B cell (primary cell): ENCODE measurements at regions not wholly inside any gene's neighbourhood (a gene's known extent, or its start where the extent isn't known, plus 50 kb on each side); places are given as distances from the start of the nearest gene placed in this dataset.

Source experiments
- ATAC-seq: fragments of 200-7000 bp; cut with Tn5 transposase; one replicate; pipeline ENCODE4 v1.10.0; 2021; ENCODE audit warnings: low read depth, mild to moderate bottlenecking, moderate number of reproducible peaks, moderate library complexity
- CTCF ChIA-PET: fragments of 350-600 bp; sonication (Branson Sonifier 250); formaldehyde crosslinking; loops from one replicate; lab custom pipeline; 2021; ENCODE audit warnings: antibody characterized with exemption, inconsistent platforms; lab: Charles Lee
- POLR2A ChIA-PET: fragments of 350-600 bp; sonication (Branson Sonifier 250); formaldehyde crosslinking; loops from one replicate; lab custom pipeline; 2021; ENCODE audit warnings: antibody characterized with exemption; lab: Charles Lee
- DNase-seq: peaks from one replicate; pipeline ENCODE4 v3.0.0; 2013
- H2AFZ ChIP-seq: 2 replicates; pipeline ENCODE4 v1.6.1; 2012; ENCODE audit warnings: mild to moderate bottlenecking, low read depth, low read length; ENCODE audit not compliant: insufficient read depth, poor library complexity, severe bottlenecking
- H3K27ac ChIP-seq, 2 donors: 1 replicate in 1 of 2; 2 replicates in 1 of 2; pipeline ENCODE4 v1.5.1; 2012 to 2013; ENCODE audit warnings: low read length in 2 of 2, mild to moderate bottlenecking in 2 of 2, moderate library complexity in 1 of 2
- H3K27me3 ChIP-seq, 4 experiments: fragments of 200-600 bp in 1 of 4; sonication (generic) in 1 of 4; replicated peaks in 1 of 4; 1 replicate in 2 of 4; 2 replicates in 2 of 4; pipeline versions ENCODE4 v1.6.1 to v1.7.0; 2013 to 2016; ENCODE audit warnings: low read length in 3 of 4, mild to moderate bottlenecking in 2 of 4, mixed read lengths in 1 of 4, moderate library complexity in 1 of 4; ENCODE audit not compliant: insufficient read depth in 4 of 4, control insufficient read depth in 3 of 4; ENCODE audit errors: control extremely low read depth in 1 of 4
- H3K36me3 ChIP-seq, 2 experiments: replicated peaks in 1 of 2; 1 replicate in 1 of 2; 2 replicates in 1 of 2; pipeline versions ENCODE4 v1.6.1 to v1.7.1; 2013; ENCODE audit warnings: low read length in 1 of 2; ENCODE audit not compliant: insufficient read depth in 2 of 2, control insufficient read depth in 1 of 2; ENCODE audit errors: control extremely low read depth in 1 of 2, extremely low read depth in 1 of 2
- H3K4me1 ChIP-seq, 2 donors: fragments of 200-600 bp in 1 of 2; sonication (generic) in 1 of 2; 1 replicate in 1 of 2; 2 replicates in 1 of 2; pipeline versions ENCODE4 v1.5.1 to v1.6.1; 2013 to 2017; ENCODE audit warnings: low read length in 2 of 2; ENCODE audit not compliant: control insufficient read depth in 2 of 2, insufficient read depth in 2 of 2
- H3K4me2 ChIP-seq: replicated peaks from 2 replicates; pipeline ENCODE3; 2012; ENCODE audit warnings: mild to moderate bottlenecking, low read depth, low read length; ENCODE audit not compliant: poor library complexity, severe bottlenecking
- H3K4me3 ChIP-seq, 5 experiments: fragments of 200-600 bp in 1 of 5; sonication (generic) in 1 of 5; 1 replicate in 3 of 5; 2 replicates in 2 of 5; pipeline versions ENCODE4 v1.5.1 to v1.7.0; 2011 to 2016; ENCODE audit warnings: low read length in 4 of 5, mild to moderate bottlenecking in 4 of 5, low read depth in 2 of 5, control low read depth in 1 of 5, moderate library complexity in 1 of 5; ENCODE audit not compliant: insufficient read depth in 1 of 5; ENCODE audit errors: control extremely low read depth in 1 of 5, extremely low read depth in 1 of 5
- H3K79me2 ChIP-seq: fragments of 200-600 bp; sonication (generic); one replicate; pipeline ENCODE4 v1.6.0; 2016; ENCODE audit warnings: low read length; ENCODE audit not compliant: control insufficient read depth, insufficient read depth
- H3K9ac ChIP-seq: fragments of 200-600 bp; sonication (generic); 2 replicates; pipeline ENCODE4 v1.6.1; 2017; ENCODE audit warnings: mild to moderate bottlenecking, low read length, moderate library complexity
- H3K9me3 ChIP-seq, 3 donors: one replicate each; pipeline versions ENCODE4 v1.6.1 to v1.7.1; 2013; ENCODE audit warnings: low read length in 2 of 3; ENCODE audit not compliant: control insufficient read depth in 2 of 3, insufficient read depth in 1 of 3; ENCODE audit errors: control extremely low read depth in 1 of 3
- H4K20me1 ChIP-seq: 2 replicates; pipeline ENCODE4 v1.6.0; 2012; ENCODE audit warnings: mild to moderate bottlenecking, low read length; ENCODE audit not compliant: insufficient read depth, control insufficient read depth, poor library complexity, severe bottlenecking
- H3K27ac Mint-ChIP-seq: one replicate; pipeline ENCODE4 v1.8.0; 2021; ENCODE audit warnings: mixed read lengths
- H3K27me3 Mint-ChIP-seq: one replicate; pipeline ENCODE4 v1.8.0; 2021; ENCODE audit warnings: mixed read lengths
- H3K4me1 Mint-ChIP-seq: one replicate; pipeline ENCODE4 v1.8.0; 2021; ENCODE audit warnings: mixed read lengths
- H3K4me3 Mint-ChIP-seq: one replicate; pipeline ENCODE4 v1.8.0; 2021; ENCODE audit warnings: mixed read lengths
- H3K9me3 Mint-ChIP-seq: one replicate; pipeline ENCODE4 v1.8.0; 2022; ENCODE audit warnings: mixed read lengths; ENCODE audit not compliant: insufficient read depth
- EZH2 ChIP-seq: IDR thresholded peaks from 2 replicates; pipeline ENCODE4 v1.6.1; 2012; ENCODE audit warnings: borderline replicate concordance, low read depth, mild to moderate bottlenecking, moderate library complexity, low read length; ENCODE audit not compliant: insufficient read depth, poor library complexity, severe bottlenecking
- WGBS: methylation state at CpG from one replicate; pipeline ENCODE4 v1.1.5; 2013; ENCODE audit warnings: missing lambda C conversion rate; ENCODE audit not compliant: insufficient coverage; 5-methylcytosine and 5-hydroxymethylcytosine counted together
- intact Hi-C: fragments of 100-400 bp; cut with micrococcal nuclease; formaldehyde crosslinking; loops from one replicate; pipeline ENCODE4 v1.10.0; 2022
- TF ChIP-seq, protein P1 (sequence below): fragments of 200-600 bp; IDR thresholded peaks from one replicate; pipeline ENCODE4 v1.8.0; 2022; ENCODE audit warnings: antibody characterized with exemption, mild to moderate bottlenecking

- ChIA-PET CTCF (no interaction called here), POLR2A (no interaction called here)
- Mint-ChIP-seq H3K27ac (no peak overlapping the region), H3K27me3 (peaks cover 26% of the 10 kb centered on the region), H3K4me1 (no peaks in the 10 kb centered on the region), H3K9me3 (no peaks in the 10 kb centered on the region), H3K4me3 (no peak overlapping the region)
- ATAC-seq (no peak), DNase-seq (no peak)
- no peak overlapping the region for H3K4me2 ChIP-seq
- H3K4me1 ChIP-seq, result no peaks in the 10 kb centered on the region
- no peaks in the 10 kb centered on the region for H3K9me3 ChIP-seq
- no peak overlapping the region for H3K9ac ChIP-seq
- H3K27ac ChIP-seq, result no peak overlapping the region
- WGBS, result 92% methylated on average over 2 of the region's 2 CpGs
- H3K36me3 ChIP-seq, result no peaks in the 10 kb centered on the region
- no peak overlapping the region for H3K4me3 ChIP-seq
- intact Hi-C loops, result no loop called here
- TF ChIP-seq, protein P1, sequence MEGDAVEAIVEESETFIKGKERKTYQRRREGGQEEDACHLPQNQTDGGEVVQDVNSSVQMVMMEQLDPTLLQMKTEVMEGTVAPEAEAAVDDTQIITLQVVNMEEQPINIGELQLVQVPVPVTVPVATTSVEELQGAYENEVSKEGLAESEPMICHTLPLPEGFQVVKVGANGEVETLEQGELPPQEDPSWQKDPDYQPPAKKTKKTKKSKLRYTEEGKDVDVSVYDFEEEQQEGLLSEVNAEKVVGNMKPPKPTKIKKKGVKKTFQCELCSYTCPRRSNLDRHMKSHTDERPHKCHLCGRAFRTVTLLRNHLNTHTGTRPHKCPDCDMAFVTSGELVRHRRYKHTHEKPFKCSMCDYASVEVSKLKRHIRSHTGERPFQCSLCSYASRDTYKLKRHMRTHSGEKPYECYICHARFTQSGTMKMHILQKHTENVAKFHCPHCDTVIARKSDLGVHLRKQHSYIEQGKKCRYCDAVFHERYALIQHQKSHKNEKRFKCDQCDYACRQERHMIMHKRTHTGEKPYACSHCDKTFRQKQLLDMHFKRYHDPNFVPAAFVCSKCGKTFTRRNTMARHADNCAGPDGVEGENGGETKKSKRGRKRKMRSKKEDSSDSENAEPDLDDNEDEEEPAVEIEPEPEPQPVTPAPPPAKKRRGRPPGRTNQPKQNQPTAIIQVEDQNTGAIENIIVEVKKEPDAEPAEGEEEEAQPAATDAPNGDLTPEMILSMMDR, result no peak
- TF ChIP-seq EZH2, result no peak
- H3K79me2 ChIP-seq, result no peaks in the 10 kb centered on the region
- H2AFZ ChIP-seq, result no peak overlapping the region
- H4K20me1 ChIP-seq, result no peaks in the 10 kb centered on the region
- peaks cover 0 to 4% (median 2%) of the 10 kb centered on the region in 4 experiments for H3K27me3 ChIP-seq
These were observed 52.1 kb upstream of the ECI2 start for GRCh38 chr6:4187480-4187879.

DNA sequence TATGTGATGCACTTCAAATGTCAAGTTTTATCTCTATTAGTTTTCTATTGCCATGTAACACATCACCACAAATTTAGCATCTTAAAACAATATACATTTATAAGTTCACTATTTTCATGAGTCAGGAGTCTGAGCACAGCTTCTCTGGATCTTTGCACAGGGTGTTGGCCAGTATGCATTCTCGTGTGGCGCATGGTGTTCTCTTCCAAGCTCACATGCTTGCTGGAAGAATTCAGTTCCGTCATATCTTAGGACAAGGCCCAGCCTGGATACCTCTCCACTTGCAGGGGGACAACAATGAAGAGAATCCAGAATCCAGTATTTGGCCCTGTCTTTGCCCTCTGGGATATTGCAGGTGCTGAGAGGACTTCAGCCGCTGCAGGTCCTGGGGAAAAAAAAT lies 51.0 kb upstream of the ECI2 start:
- DNase-seq, result no peak
- Histone ChIP-seq H3K9me3 (no peaks in the 10 kb centered on the region), H4K20me1 (no peaks in the 10 kb centered on the region), H3K27me3 (peaks cover 0 to 4% (median 2%) of the 10 kb centered on the region in 4 experiments), H3K27ac (no peak overlapping the region), H3K79me2 (no peaks in the 10 kb centered on the region), H3K36me3 (no peaks in the 10 kb centered on the region), H3K4me3 (no peak overlapping the region), H3K4me1 (no peaks in the 10 kb centered on the region), H2AFZ (no peak overlapping the region), H3K9ac (no peak overlapping the region), H3K4me2 (no peak overlapping the region)
- Mint-ChIP-seq H3K27ac (no peak overlapping the region), H3K4me3 (no peak overlapping the region), H3K27me3 (peaks cover 25% of the 10 kb centered on the region), H3K4me1 (no peaks in the 10 kb centered on the region), H3K9me3 (no peaks in the 10 kb centered on the region)
- POLR2A ChIA-PET, result no interaction called here
- no peak for ATAC-seq
- intact Hi-C loops, result no loop called here
- CTCF ChIA-PET, result no interaction called here
- 96% methylated on average over 3 of the region's 4 CpGs for WGBS
- TF ChIP-seq, protein P1, result no peak
- TF ChIP-seq EZH2, result no peak
